ENCODE measurements at regions not wholly inside any gene's neighbourhood (a gene's known extent, or its start where the extent isn't known, plus 50 kb on each side); places are given as distances from the start of the nearest gene placed in this dataset.

- no peak for TF ChIP-seq POLR2A (IDR thresholded peaks at IDR 0.05)
- TF ChIP-seq, protein P1, sequence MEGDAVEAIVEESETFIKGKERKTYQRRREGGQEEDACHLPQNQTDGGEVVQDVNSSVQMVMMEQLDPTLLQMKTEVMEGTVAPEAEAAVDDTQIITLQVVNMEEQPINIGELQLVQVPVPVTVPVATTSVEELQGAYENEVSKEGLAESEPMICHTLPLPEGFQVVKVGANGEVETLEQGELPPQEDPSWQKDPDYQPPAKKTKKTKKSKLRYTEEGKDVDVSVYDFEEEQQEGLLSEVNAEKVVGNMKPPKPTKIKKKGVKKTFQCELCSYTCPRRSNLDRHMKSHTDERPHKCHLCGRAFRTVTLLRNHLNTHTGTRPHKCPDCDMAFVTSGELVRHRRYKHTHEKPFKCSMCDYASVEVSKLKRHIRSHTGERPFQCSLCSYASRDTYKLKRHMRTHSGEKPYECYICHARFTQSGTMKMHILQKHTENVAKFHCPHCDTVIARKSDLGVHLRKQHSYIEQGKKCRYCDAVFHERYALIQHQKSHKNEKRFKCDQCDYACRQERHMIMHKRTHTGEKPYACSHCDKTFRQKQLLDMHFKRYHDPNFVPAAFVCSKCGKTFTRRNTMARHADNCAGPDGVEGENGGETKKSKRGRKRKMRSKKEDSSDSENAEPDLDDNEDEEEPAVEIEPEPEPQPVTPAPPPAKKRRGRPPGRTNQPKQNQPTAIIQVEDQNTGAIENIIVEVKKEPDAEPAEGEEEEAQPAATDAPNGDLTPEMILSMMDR (IDR thresholded peaks at IDR 0.05), result no peak
These were observed 196.9 kb downstream of the C1D start for GRCh38 chr2:67865917-67866316.

All from body of pancreas (tissue), 4 donors.